ENCODE measurements at regions not wholly inside any gene's neighbourhood (a gene's known extent, or its start where the extent isn't known, plus 50 kb on each side); places are given as distances from the start of the nearest gene placed in this dataset.

DNA sequence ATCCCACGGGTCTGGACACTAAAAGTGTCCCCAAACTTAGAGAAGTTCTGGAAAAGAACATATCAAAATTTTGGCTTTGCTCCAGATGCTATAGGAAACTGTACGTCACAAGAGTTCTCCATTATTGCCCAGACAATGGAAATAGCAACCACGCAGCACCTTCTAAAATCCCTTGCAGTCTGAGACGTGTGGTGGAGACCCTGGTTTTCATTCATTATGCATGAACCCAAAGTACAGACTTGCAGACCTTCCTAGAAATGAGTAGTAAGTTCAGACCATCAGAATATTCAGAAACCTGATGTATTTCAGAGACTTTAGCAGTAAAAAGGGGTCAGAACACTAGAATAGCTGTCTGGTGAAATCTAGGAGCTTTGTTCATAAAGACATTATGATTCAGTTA, 50.0 kb upstream of the BCL2L14 start:
- TF ChIP-seq, protein P1, sequence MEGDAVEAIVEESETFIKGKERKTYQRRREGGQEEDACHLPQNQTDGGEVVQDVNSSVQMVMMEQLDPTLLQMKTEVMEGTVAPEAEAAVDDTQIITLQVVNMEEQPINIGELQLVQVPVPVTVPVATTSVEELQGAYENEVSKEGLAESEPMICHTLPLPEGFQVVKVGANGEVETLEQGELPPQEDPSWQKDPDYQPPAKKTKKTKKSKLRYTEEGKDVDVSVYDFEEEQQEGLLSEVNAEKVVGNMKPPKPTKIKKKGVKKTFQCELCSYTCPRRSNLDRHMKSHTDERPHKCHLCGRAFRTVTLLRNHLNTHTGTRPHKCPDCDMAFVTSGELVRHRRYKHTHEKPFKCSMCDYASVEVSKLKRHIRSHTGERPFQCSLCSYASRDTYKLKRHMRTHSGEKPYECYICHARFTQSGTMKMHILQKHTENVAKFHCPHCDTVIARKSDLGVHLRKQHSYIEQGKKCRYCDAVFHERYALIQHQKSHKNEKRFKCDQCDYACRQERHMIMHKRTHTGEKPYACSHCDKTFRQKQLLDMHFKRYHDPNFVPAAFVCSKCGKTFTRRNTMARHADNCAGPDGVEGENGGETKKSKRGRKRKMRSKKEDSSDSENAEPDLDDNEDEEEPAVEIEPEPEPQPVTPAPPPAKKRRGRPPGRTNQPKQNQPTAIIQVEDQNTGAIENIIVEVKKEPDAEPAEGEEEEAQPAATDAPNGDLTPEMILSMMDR (IDR thresholded peaks at IDR 0.05), result no peak
- WGBS, 2 donors, result 76 to 84% methylated on average over 4 of the region's 4 CpGs
- H3K4me1 ChIP-seq, result peaks cover 0 to 39% (median 6%) of the 10 kb centered on the region in 9 donors
- no peak overlapping the region for H3K4me3 ChIP-seq
- H3K9me3 ChIP-seq, result no peaks in the 10 kb centered on the region
- intact Hi-C loops (cut with DNase I), result loop anchor here in 1 of 10 donors (10.0 kb wide), 1 partner anchor 116 kb away; no protein-coding TSS in a partner anchor
- no peak overlapping the region for H3K27ac ChIP-seq
- DNase-seq (no peak), ATAC-seq (no peak)
- no peaks in the 10 kb centered on the region for H3K36me3 ChIP-seq
- no peaks in the 10 kb centered on the region for H3K27me3 ChIP-seq

Measured in heart right ventricle (tissue), 16 donors.